ENCODE measurements at regions not wholly inside any gene's neighbourhood (a gene's known extent, or its start where the extent isn't known, plus 50 kb on each side); places are given as distances from the start of the nearest gene placed in this dataset.

DNA sequence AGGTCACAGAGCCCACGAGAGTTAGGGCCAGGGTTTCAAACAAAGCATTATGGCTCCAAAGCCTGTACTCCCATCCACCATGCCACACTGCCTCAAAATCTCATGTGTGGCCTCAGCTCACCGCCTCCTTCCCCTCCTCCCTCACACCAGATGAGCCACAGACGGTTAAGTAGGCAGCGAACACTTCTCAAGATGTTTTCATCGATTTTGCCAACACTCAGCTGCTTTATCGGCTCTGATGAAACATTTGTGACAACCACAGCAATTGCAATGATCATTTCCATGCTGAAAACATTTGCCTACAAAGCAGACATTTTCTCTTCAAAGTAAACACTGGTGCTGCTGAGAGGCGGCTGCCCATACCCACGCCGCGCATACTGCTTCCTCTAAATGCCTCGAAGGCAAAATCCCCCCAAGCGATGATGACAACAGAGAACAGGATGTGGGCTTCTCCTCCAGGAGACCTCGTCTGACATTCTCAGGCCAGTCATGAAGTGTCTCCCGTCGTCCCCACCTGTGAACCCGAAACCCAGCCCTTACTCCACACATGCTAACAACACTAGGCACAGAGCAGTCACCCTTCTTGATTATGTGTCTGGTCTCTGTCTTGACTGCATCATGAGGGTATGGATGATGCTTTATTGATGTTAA lies 599.2 kb downstream of the SOX6 start:
- TF ChIP-seq, protein P1, sequence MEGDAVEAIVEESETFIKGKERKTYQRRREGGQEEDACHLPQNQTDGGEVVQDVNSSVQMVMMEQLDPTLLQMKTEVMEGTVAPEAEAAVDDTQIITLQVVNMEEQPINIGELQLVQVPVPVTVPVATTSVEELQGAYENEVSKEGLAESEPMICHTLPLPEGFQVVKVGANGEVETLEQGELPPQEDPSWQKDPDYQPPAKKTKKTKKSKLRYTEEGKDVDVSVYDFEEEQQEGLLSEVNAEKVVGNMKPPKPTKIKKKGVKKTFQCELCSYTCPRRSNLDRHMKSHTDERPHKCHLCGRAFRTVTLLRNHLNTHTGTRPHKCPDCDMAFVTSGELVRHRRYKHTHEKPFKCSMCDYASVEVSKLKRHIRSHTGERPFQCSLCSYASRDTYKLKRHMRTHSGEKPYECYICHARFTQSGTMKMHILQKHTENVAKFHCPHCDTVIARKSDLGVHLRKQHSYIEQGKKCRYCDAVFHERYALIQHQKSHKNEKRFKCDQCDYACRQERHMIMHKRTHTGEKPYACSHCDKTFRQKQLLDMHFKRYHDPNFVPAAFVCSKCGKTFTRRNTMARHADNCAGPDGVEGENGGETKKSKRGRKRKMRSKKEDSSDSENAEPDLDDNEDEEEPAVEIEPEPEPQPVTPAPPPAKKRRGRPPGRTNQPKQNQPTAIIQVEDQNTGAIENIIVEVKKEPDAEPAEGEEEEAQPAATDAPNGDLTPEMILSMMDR (IDR thresholded peaks at IDR 0.05; ENCODE audit: low read depth, low read length, missing control alignments), result no peak
- no peak for DNase-seq (ENCODE audit: low read depth)
- H3K4me3 ChIP-seq (ENCODE audit: low read depth, low read length), result no peak overlapping the region

DNA sequence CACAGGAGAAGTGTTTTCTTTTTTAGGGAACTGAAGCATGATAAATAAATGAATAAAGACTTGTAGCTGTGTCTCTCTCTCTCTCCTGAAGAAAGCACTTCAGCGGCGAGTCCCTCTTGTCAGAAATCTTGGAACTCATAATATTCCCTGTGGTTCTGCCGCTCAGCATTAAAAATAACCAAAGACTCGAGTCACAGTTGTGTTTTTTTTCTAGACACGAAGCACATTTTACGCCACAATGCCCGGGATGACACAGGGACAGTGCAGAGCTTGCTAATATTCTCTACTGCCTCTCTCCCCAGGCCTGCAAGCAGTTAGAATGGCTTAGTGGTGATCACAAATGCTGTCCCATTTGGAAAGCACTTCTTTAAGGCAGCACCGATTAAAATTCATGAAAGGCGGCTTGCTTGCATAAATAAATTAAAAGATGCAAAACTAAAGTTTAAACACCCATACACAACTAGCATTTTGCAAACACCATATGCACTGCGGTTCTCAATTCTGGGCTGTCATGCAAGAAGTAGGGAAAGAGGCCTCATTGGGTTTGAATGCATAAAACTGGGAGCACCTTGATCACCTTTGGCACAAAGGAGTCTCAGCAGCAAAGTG lies 597.4 kb downstream of the SOX6 start:
- no peak overlapping the region for H3K4me3 ChIP-seq (ENCODE audit: low read depth, low read length)
- TF ChIP-seq, protein P1 (IDR thresholded peaks at IDR 0.05; ENCODE audit: low read depth, low read length, missing control alignments), result no peak
- no peak for DNase-seq (ENCODE audit: low read depth)

DNA sequence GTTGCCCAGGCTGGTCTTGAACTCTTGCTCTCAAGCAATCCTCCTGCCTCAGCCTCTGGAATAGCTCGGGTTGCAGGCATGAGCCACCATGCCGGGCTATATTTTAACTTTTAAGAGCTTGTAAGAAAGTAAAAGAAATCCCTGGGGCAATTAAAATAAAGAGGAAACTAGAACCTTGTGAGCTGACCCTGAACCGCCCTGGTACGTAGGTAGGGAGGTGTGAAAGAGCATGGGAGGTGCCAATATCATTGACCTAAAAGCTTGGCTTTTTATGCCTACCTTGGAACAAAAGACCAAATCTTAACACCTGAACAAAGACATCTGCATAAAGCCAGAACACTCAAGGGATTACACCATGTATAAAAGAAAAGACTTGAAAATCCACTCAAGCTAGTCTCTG lies 595.1 kb downstream of the SOX6 start:
- TF ChIP-seq, protein P1 (IDR thresholded peaks at IDR 0.05; ENCODE audit: low read depth, low read length, missing control alignments), result no peak
- no peak overlapping the region for H3K4me3 ChIP-seq (ENCODE audit: low read depth, low read length)
- no peak for DNase-seq (ENCODE audit: low read depth)

DNA sequence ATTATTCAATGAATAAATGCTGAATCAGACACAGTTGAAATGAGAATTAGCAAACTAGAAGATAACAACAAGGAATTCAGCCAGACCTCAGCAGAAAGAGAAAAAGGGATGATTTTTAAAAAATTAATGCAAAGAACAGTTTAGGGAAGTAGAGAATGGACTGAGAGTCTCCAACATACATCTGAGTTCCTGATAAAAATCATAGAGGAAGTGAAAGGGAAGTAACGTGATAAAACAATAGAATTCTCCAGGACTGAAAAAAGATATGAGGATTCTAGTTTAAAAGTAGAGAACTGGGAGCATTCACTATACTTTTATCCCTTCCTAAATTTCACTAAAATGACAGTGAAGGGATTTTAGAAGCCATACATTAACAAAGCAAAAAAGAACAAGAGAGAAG lies 592.0 kb downstream of the SOX6 start:
- H3K4me3 ChIP-seq (ENCODE audit: low read depth, low read length), result no peak overlapping the region
- no peak for DNase-seq (ENCODE audit: low read depth)
- TF ChIP-seq, protein P1 (IDR thresholded peaks at IDR 0.05; ENCODE audit: low read depth, low read length, missing control alignments), result no peak

GRCh38 chr11:15764948-15765347 lies 591.4 kb downstream of the SOX6 start:
- DNase-seq (ENCODE audit: low read depth), result no peak
- no peak overlapping the region for H3K4me3 ChIP-seq (ENCODE audit: low read depth, low read length)
- TF ChIP-seq, protein P1 (IDR thresholded peaks at IDR 0.05; ENCODE audit: low read depth, low read length, missing control alignments), result no peak

DNA sequence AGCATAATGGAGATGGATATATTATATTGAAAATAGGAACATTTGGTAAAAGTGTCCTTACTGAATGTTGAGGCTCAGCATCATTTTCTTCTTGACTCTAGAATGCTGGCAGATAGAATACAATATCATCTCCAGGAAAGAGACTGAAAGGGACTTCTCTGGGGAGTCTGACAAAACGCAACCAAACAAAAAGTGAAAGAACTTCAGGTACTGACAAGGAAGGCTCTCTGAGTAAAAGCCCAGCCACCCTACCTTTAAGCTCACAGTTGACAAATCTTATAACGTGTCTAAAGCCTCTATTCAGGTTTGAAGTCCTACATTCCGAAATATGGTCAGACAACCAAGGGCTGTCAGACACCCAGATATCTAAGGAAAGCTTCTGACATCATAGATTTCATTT lies 590.8 kb downstream of the SOX6 start:
- TF ChIP-seq, protein P1 (IDR thresholded peaks at IDR 0.05; ENCODE audit: low read depth, low read length, missing control alignments), result no peak
- no peak for DNase-seq (ENCODE audit: low read depth)
- H3K4me3 ChIP-seq (ENCODE audit: low read depth, low read length), result no peak overlapping the region

DNA sequence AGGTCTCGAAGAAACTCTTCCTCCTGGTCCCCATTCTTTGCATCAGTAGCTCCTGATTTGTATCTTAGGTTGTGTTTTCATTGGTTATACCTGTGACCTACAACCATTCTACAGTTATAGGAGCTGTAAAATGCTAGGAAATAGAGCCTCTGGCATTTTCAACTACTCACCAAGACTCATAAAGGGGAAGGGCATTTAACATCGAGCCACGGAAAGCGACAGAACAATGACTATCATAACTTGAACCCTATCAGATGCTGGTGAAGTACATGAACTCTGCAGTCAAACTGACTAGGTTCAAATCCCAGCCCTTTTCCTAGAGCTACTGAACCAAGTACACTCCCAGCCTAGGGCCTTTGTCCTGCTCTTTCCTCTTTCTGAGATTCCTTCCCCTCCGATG lies 588.0 kb downstream of the SOX6 start:
- no peak for DNase-seq (ENCODE audit: low read depth)
- H3K4me3 ChIP-seq (ENCODE audit: low read depth, low read length), result no peak overlapping the region
- TF ChIP-seq, protein P1 (IDR thresholded peaks at IDR 0.05; ENCODE audit: low read depth, low read length, missing control alignments), result no peak
